GM21619 (cell line): ENCODE measurements at regions not wholly inside any gene's neighbourhood (a gene's known extent, or its start where the extent isn't known, plus 50 kb on each side); places are given as distances from the start of the nearest gene placed in this dataset.
A peak's percentile ranks its signal among the peaks of the same experiment; 100 is the strongest.
"Not testable (repeated sequence)": the region's sequence is repeated elsewhere in the genome, so short reads cannot be mapped to it uniquely, and the experiment has no call there.

Experiments used
- ATAC-seq: cut with Tn5 transposase; IDR thresholded peaks from one replicate; pipeline ENCODE4 v1.9.1; 2021; ENCODE audit not compliant: unreplicated experiment

- ATAC-seq: no peak
These were observed 171.5 kb upstream of the IRF2BP2 start for GRCh38 chr1:234781241-234782065.

GRCh38 chr1:234780531-234781162 is 170.7 kb upstream of the IRF2BP2 start:
- ATAC-seq: no peak

- no peak for ATAC-seq
These were observed 170.1 kb upstream of the IRF2BP2 start for GRCh38 chr1:234780112-234780511.

- not testable (repeated sequence) for ATAC-seq
These were observed 169.6 kb upstream of the IRF2BP2 start for GRCh38 chr1:234779600-234779999.

GRCh38 chr1:234779160-234779538 is 169.2 kb upstream of the IRF2BP2 start:
- ATAC-seq: no peak

GRCh38 chr1:234778221-234779159 is 168.5 kb upstream of the IRF2BP2 start:
- ATAC-seq: no peak

- no peak for ATAC-seq
These were observed 167.9 kb upstream of the IRF2BP2 start for GRCh38 chr1:234777856-234778220.

GRCh38 chr1:234776876-234777855 is 167.2 kb upstream of the IRF2BP2 start:
- no peak for ATAC-seq

GRCh38 chr1:234776256-234776875 is 166.4 kb upstream of the IRF2BP2 start:
- no peak for ATAC-seq

GRCh38 chr1:234775477-234776246 is 165.7 kb upstream of the IRF2BP2 start:
- no peak for ATAC-seq

GRCh38 chr1:234774971-234775370 is 165.0 kb upstream of the IRF2BP2 start:
- no peak for ATAC-seq

- ATAC-seq: no peak
These were observed 164.1 kb upstream of the IRF2BP2 start for GRCh38 chr1:234773936-234774677.

GRCh38 chr1:234772345-234773147 is 162.6 kb upstream of the IRF2BP2 start:
- peak; percentile 93 for ATAC-seq

GRCh38 chr1:234771642-234772344 is 161.8 kb upstream of the IRF2BP2 start:
- no peak for ATAC-seq

GRCh38 chr1:234770924-234771540 is 161.1 kb upstream of the IRF2BP2 start:
- no peak for ATAC-seq

- ATAC-seq: no peak
These were observed 160.2 kb upstream of the IRF2BP2 start for GRCh38 chr1:234769986-234770795.
